ENCODE measurements at regions not wholly inside any gene's neighbourhood (a gene's known extent, or its start where the extent isn't known, plus 50 kb on each side); places are given as distances from the start of the nearest gene placed in this dataset.

GRCh38 chr1:55986003-55986402 lies 593.4 kb downstream of the PLPP3 start:
- Histone ChIP-seq H3K27ac (ENCODE audit: low read depth in 1 of 2, low read length in 2 of 2) (no peak overlapping the region), H3K4me2 (replicated peaks; ENCODE audit: extremely low read depth, low read length, poor library complexity, severe bottlenecking) (no peak overlapping the region), H3K36me3 (replicated peaks in 1 of 2; ENCODE audit: control insufficient read depth in 1 of 2, insufficient read depth in 2 of 2, low read length in 2 of 2) (no peaks in the 10 kb centered on the region), H3K4me1 (ENCODE audit: control insufficient read depth in 1 of 2, insufficient read depth in 2 of 2, low read length in 2 of 2) (no peaks in the 10 kb centered on the region), H3K27me3 (ENCODE audit: control insufficient read depth in 2 of 2, insufficient read depth in 2 of 2, low read length in 2 of 2) (no peaks in the 10 kb centered on the region), H2AFZ (ENCODE audit: insufficient read depth, low read depth, low read length, poor library complexity, severe bottlenecking) (no peak overlapping the region), H3K79me2 (ENCODE audit: insufficient read depth, low read length) (no peaks in the 10 kb centered on the region), H4K20me1 (ENCODE audit: insufficient read depth, low read length) (no peaks in the 10 kb centered on the region), H3K9ac (ENCODE audit: insufficient read depth, low read length, poor library complexity, severe bottlenecking) (no peak overlapping the region), H3K4me3 (replicated peaks in 1 of 3; ENCODE audit: low read depth in 2 of 3, low read length in 3 of 3) (no peak overlapping the region), H3K9me3 (replicated peaks in 1 of 2; ENCODE audit: control insufficient read depth in 1 of 2, insufficient read depth in 1 of 2, low read length in 2 of 2) (no peaks in the 10 kb centered on the region)
- DNase-seq = no peak
- WGBS (ENCODE audit: insufficient coverage) = no CpG with 5 or more reads among the region's 1 CpG
- TF ChIP-seq CTCF (IDR thresholded peaks at IDR 0.05) = no peak
- Mint-ChIP-seq H3K4me3 (no peak overlapping the region), H3K4me1 (no peaks in the 10 kb centered on the region), H3K9me3 (peaks cover 0 to 2% (median 0%) of the 10 kb centered on the region in 7 donors), H3K27ac (no peak overlapping the region), H3K36me3 (no peaks in the 10 kb centered on the region), H3K27me3 (ENCODE audit: low read depth in 3 of 3) (peaks cover 0 to 1% (median 0%) of the 10 kb centered on the region in 3 donors)
- intact Hi-C loops (cut with micrococcal nuclease) = no loop called here

- H3K4me2 ChIP-seq (replicated peaks; ENCODE audit: extremely low read depth, low read length, poor library complexity, severe bottlenecking) = no peak overlapping the region
- no peak overlapping the region for H3K9ac ChIP-seq (ENCODE audit: insufficient read depth, low read length, poor library complexity, severe bottlenecking)
- Mint-ChIP-seq H3K27me3 (ENCODE audit: low read depth in 3 of 3) (no peaks in the 10 kb centered on the region), H3K4me3 (no peak overlapping the region), H3K27ac (no peak overlapping the region), H3K4me1 (no peaks in the 10 kb centered on the region), H3K9me3 (peaks cover 0 to 4% (median 0%) of the 10 kb centered on the region in 7 donors), H3K36me3 (no peaks in the 10 kb centered on the region)
- H3K79me2 ChIP-seq (ENCODE audit: insufficient read depth, low read length) = no peaks in the 10 kb centered on the region
- no peaks in the 10 kb centered on the region for H3K36me3 ChIP-seq (replicated peaks in 1 of 2; ENCODE audit: control insufficient read depth in 1 of 2, insufficient read depth in 2 of 2, low read length in 2 of 2)
- no peaks in the 10 kb centered on the region for H3K27me3 ChIP-seq (ENCODE audit: control insufficient read depth in 2 of 2, insufficient read depth in 2 of 2, low read length in 2 of 2)
- no peaks in the 10 kb centered on the region for H3K4me1 ChIP-seq (ENCODE audit: control insufficient read depth in 1 of 2, insufficient read depth in 2 of 2, low read length in 2 of 2)
- WGBS (ENCODE audit: insufficient coverage) = no CpG with 5 or more reads among the region's 2 CpGs
- H3K27ac ChIP-seq (ENCODE audit: low read depth in 1 of 2, low read length in 2 of 2) = no peak overlapping the region
- DNase-seq = no peak
- no peak overlapping the region for H2AFZ ChIP-seq (ENCODE audit: insufficient read depth, low read depth, low read length, poor library complexity, severe bottlenecking)
- intact Hi-C loops (cut with micrococcal nuclease) = no loop called here
- no peaks in the 10 kb centered on the region for H3K9me3 ChIP-seq (replicated peaks in 1 of 2; ENCODE audit: control insufficient read depth in 1 of 2, insufficient read depth in 1 of 2, low read length in 2 of 2)
- no peaks in the 10 kb centered on the region for H4K20me1 ChIP-seq (ENCODE audit: insufficient read depth, low read length)
- TF ChIP-seq CTCF (IDR thresholded peaks at IDR 0.05) = no peak
- no peak overlapping the region for H3K4me3 ChIP-seq (replicated peaks in 1 of 3; ENCODE audit: low read depth in 2 of 3, low read length in 3 of 3)
Measured at GRCh38 chr1:55981010-55981650, 598.2 kb downstream of the PLPP3 start.

All from CD14-positive monocyte (primary cell).